HG02970 (cell line): ENCODE measurements at regions not wholly inside any gene's neighbourhood (a gene's known extent, or its start where the extent isn't known, plus 50 kb on each side); places are given as distances from the start of the nearest gene placed in this dataset.

Source experiments
- ATAC-seq: cut with Tn5 transposase; IDR thresholded peaks from one replicate; pipeline ENCODE4 v1.9.1; 2021; ENCODE audit warnings: mild to moderate bottlenecking, moderate library complexity, moderate number of reproducible peaks; ENCODE audit not compliant: unreplicated experiment, low FRiP score

- ATAC-seq, result no peak
Measured at GRCh38 chr3:56876916-56877315, 75.2 kb upstream of the ARHGEF3 start.

GRCh38 chr3:56874269-56874668 is 72.5 kb upstream of the ARHGEF3 start:
- no peak for ATAC-seq

- ATAC-seq, result no peak
Measured at GRCh38 chr3:56870436-56870835, 68.7 kb upstream of the ARHGEF3 start.

DNA sequence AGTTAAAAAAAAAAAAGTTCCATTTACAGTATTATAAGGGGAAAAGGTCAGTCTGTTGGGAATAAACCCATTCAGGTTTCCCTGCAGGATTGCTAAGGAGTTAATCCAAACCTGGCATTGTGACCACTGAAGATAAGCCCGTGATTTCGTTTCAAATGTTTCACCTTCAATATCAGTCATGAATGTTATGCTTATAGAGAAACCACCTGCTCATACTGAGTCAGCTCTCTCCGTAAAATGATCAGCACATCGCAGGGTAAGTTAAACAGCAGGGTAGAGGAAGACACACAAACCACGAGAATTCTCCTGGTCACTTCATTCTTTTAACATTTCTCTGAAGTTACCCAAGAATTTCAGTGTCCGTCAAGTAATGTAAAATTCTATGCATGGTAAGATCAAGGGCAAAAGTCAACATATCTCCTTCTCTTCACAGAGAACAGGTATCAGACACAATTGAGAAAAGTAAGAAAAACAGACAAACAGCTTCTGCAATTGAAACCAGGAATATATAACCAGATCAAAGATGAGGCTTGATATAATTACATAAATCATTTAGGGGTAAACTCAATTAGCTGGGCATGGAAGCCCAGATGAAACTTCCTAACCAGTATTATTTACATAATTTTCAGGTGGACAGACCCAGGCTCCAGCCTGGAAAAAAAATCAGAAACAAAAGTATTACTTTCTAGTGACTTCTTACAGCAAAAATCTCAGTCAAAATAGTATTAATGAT is 67.6 kb upstream of the ARHGEF3 start:
- ATAC-seq, result no peak

DNA sequence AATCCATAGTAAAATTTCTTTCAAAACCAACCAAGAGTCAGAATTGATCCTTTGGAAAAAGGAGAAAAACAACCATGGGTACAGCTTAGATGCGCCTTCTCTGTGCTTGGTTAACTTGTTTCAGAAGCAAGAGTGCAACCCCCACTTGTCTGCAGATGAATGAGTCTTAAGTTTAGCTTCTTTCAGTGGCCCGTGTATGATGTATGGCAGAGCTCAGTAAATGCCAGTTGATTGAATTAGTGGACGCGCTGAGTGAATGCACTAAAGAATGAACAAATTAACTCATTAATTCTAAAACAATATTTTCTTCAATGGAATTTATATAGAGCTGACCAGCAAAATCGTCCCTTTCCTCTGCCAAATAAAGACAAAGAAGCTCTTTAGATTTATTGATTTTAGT is 67.0 kb upstream of the ARHGEF3 start:
- no peak for ATAC-seq

DNA sequence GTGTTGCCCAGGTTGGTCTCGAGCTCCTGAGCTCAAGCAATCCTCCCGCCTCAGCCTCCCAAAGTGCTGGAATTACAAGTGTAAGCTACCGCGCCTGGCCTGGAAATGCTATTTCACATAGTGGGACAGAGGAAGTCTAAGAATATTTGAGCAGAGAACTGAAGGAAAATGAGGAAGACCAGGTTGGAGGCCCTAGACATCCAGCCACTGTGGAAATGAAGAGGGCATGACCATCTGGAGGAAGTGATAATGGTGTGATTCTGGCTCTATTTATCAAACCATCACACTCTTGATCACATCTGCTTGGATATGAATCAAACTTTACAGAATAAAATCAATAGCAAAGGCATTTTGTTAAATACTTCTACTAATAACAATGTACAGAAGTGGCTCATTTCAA is 65.9 kb upstream of the ARHGEF3 start:
- no peak for ATAC-seq

DNA sequence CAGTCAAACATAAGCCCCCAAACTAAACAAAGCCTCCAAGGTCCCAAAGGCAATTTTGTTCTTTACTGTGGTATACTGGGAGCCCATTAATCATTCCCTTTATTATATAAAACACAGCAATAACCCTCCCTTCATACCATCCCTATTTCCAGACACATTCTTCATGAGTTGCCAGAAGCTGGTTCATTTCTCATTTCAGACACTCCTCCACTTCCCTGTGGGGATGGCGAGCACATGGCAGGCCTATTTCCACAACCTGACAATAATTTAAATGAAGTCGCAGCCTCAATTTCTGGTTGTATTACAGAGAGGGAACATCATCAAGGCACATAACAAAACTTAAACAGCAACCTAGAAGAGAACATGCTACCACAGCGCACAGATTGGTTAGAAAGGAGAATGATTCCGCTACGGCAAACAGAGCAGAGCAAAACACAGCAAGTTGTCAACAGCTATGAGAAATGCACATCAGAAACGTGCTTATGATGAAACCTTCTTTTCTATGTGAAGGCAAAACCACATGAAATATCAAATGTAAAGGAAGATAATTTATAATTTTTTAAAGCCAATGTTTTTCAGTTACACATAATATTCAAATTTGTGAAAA is 63.3 kb upstream of the ARHGEF3 start:
- no peak for ATAC-seq

DNA sequence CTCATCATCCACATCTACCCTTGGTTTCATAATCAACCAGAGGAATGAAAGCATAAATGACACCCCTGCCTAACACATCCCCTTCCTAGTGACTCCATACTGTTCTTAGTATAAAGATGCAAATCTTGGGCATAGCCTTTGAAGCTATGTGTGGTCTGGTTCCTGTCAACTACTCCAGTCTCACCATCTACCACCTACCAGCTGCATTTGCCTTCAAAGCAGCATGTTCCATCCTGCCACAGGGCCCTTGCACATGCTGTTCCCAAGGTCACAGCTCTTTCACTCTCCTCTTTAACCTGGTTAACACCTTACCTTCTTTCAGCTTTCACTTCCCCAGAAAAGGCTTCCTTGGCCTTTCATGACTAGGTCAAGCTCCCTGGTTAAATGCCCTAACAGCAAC is 62.3 kb upstream of the ARHGEF3 start:
- no peak for ATAC-seq

GRCh38 chr3:56862352-56863062 is 60.8 kb upstream of the ARHGEF3 start:
- no peak for ATAC-seq

- no peak for ATAC-seq
Measured at GRCh38 chr3:56861511-56861910, 59.8 kb upstream of the ARHGEF3 start.

GRCh38 chr3:56860939-56861338 is 59.2 kb upstream of the ARHGEF3 start:
- no peak for ATAC-seq

GRCh38 chr3:56860351-56860750 is 58.6 kb upstream of the ARHGEF3 start:
- ATAC-seq, result no peak

DNA sequence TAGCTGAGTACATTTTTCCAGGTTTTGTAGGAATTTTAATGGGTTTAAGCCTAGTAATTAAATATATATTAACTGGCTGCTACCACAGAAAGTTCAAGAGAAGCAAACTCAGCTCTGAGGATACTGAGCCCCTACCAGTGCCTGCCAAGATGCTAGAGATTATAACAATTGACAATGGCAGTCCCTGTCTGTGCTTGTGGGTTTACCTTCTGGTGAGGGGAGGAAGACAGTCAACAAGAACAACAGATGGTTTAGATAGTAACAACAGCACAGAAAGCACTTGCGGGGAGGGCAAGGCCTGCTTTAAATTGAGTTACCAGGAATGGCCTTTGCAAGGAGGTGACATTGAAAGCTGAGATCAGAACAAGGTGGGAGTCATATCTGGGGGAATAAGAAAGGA is 56.6 kb upstream of the ARHGEF3 start:
- no peak for ATAC-seq

DNA sequence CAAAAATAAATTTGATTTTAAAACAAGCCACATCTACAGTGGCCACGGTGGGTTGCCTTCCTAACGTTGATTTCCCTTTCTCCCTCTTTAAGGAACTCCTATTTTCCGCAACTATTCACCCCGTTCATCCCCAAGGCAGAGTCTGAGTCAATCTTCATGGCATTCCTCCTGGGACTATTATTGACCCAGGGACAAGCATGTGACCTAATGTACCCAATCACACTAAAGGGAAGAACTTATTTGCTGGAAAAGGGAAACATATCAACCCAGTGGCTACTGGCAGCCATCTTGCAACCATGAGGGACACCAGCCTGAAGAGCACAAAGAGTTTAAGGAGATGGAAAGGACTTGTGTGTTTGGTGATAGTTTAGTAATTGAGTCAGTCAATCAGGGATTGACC is 55.4 kb upstream of the ARHGEF3 start:
- no peak for ATAC-seq

DNA sequence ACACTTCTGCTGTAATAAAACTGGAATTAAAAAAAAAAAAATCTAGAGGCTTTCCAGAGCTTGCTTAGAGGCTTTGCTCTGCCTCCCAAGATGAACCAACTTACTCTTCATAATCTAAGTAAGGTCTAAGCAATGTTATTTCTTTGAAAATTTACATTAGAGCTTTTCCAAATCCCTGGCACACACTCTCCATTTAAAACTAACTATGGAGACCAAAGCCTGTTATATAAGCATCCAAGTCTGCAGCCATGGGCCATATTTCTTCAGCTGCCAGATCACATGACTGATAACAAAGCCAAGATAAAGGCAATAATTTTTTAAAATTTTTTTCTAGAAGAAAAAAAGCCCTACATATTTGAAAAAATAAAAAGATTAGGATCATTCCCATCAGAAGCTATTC is 55.0 kb upstream of the ARHGEF3 start:
- no peak for ATAC-seq

- ATAC-seq, result no peak
Measured at GRCh38 chr3:56855856-56856512, 54.2 kb upstream of the ARHGEF3 start.

DNA sequence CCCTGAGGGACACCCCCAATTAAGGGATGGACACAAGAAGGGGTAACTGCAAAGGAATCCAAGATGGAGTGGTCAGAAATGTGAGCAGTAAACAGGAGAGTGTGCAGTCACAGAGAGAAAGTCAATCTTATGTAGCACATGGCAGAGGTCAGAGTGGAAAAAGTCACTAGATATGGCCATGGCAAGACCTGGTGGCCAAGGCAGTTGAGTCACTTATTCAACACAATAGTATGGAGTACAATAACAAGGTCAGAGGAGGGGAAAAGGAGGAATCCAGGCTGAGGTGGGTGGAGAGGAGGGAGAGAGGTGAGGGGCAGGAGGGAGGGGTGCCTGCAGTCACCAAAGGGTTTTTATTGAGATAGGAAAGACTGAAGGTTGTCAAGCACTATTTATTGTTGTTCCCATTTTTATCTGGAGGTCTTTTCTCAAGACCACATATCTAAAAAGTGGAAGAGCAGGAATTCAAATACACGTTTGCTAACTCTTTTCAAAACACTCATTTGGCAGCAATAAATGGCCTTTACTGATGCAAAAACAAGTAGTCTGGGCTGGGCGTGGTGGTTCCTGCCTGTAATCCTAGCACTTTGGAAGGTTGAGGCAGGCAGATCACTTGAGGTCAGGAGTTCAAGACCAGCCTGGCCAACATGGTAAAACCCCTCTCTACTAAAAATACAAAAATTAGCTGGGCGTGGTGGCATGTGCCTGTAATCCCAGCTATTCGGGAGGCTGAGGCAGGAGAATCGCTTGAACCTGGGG is 53.3 kb upstream of the ARHGEF3 start:
- ATAC-seq, result no peak

DNA sequence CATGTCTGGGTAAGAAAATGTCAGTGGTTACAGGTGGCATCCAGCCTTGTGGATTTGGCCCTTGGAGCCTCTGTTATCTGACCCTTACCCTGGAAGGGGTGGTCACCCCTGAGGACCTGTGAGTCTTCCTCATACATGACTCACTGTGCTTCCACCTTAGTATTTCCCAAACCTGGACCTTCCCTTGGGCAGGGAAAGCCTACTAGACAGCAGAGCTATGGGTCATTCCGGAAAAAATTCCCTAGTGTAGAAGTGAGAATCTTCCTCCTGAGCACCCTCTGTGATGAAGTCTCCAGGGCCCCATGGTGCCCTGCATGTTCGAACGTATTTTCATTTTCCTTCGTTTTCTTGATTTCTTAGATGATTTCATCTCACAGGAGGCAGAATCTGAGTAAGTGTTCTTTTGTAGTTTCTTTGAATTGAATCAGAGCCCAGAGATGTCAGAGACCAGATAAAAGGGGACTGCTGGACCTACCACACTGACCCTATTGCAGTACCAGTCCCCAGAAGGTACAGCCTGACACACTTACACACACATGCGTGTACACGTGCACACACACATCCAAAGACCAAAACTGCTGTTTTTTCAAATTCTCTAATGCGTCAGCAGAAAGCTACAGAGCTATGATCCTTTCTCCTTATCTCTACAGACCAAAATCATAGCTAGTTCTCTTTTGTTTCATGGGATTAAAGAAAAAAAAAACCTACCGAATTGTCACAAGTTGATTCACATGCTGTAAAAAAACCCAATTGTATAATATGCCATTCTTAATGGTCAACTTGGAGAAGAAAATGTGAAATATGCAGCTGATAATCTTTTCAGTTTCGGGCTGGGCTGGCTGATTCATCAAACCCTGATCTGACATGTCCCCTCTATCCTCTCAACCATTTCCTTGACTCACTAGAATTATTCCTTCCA is 50.5 kb upstream of the ARHGEF3 start:
- no peak for ATAC-seq
